ENCODE measurements at regions not wholly inside any gene's neighbourhood (a gene's known extent, or its start where the extent isn't known, plus 50 kb on each side); places are given as distances from the start of the nearest gene placed in this dataset.

DNA sequence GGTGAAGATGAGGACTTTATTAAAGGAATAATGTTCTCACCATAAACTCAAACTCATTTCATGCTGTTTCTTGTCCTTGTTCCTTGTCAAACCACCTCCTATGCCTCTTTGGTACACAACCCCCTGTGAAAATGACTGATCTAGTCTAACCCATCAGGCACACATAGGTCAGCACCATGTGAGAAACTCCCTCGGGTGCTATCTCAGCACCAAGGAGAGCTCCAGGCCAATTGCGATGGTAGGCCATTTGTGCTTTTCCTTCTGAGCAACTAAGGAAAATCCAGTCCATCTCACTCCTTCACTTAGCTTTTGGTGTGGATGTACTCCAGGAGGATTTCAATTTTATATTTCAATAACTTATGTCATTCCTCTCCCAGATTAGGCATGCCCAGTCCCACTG, 199.8 kb downstream of the ZNF608 start:
- TF ChIP-seq POLR2AphosphoS5 (IDR thresholded peaks at IDR 0.05; ENCODE audit: borderline replicate concordance, low read depth, low read length) (no peak), EZH2 (IDR thresholded peaks at IDR 0.05) (no peak)
